Trophoblast cell (in vitro differentiated cells and primary cell): ENCODE measurements at regions not wholly inside any gene's neighbourhood (a gene's known extent, or its start where the extent isn't known, plus 50 kb on each side); places are given as distances from the start of the nearest gene placed in this dataset.
"Not testable (repeated sequence)": the region's sequence is repeated elsewhere in the genome, so short reads cannot be mapped to it uniquely, and the experiment has no call there.

ENCODE experiments used
- DNase-seq, 2 donors: peaks; one replicate each; pipeline ENCODE4 v3.0.0-alpha.2; 2016
- H2AFZ ChIP-seq: 2 replicates; pipeline ENCODE4 v1.6.1; 2013; ENCODE audit warnings: low read length, moderate library complexity, mild to moderate bottlenecking; ENCODE audit not compliant: insufficient read depth, poor library complexity
- H2AK5ac ChIP-seq: 2 replicates; pipeline ENCODE4 v1.6.1; 2013; ENCODE audit warnings: mild to moderate bottlenecking, low read length
- H2BK120ac ChIP-seq: 2 replicates; pipeline ENCODE4 v1.6.1; 2013; ENCODE audit warnings: low read length, mild to moderate bottlenecking, moderate library complexity; ENCODE audit not compliant: insufficient read depth, poor library complexity
- H2BK12ac ChIP-seq: 2 replicates; pipeline ENCODE4 v1.6.1; 2013; ENCODE audit warnings: mild to moderate bottlenecking, low read length, moderate library complexity
- H2BK5ac ChIP-seq: 2 replicates; pipeline ENCODE4 v1.6.1; 2013; ENCODE audit warnings: low read length, low read depth, moderate library complexity, mild to moderate bottlenecking; ENCODE audit not compliant: poor library complexity
- H3K14ac ChIP-seq: 2 replicates; pipeline ENCODE4 v1.6.1; 2013; ENCODE audit warnings: mild to moderate bottlenecking, low read length
- H3K18ac ChIP-seq: 2 replicates; pipeline ENCODE4 v1.6.1; 2013; ENCODE audit warnings: mild to moderate bottlenecking, low read length
- H3K23ac ChIP-seq: 2 replicates; pipeline ENCODE4 v1.6.1; 2013; ENCODE audit warnings: low read length
- H3K27ac ChIP-seq: 2 replicates; pipeline ENCODE4 v1.5.1; 2013; ENCODE audit warnings: low read depth, mild to moderate bottlenecking, inconsistent platforms, low read length, moderate library complexity
- H3K27me3 ChIP-seq: 2 replicates; pipeline ENCODE4 v1.6.1; 2013; ENCODE audit warnings: inconsistent platforms, mild to moderate bottlenecking, low read length, moderate library complexity; ENCODE audit not compliant: insufficient read depth
- H3K36me3 ChIP-seq, 2 experiments: 1 replicate in 1 of 2; 2 replicates in 1 of 2; pipeline ENCODE4 v1.6.1; 2013; ENCODE audit warnings: low read length in 2 of 2, mild to moderate bottlenecking in 2 of 2, moderate library complexity in 1 of 2; ENCODE audit not compliant: insufficient read depth in 2 of 2, control insufficient read depth in 1 of 2
- H3K4ac ChIP-seq: 2 replicates; pipeline ENCODE4 v1.6.1; 2013; ENCODE audit warnings: low read depth, mild to moderate bottlenecking, low read length, moderate library complexity
- H3K4me1 ChIP-seq, 2 experiments: 1 replicate in 1 of 2; 2 replicates in 1 of 2; pipeline ENCODE4 v1.6.1; 2013; ENCODE audit warnings: low read length in 2 of 2, mild to moderate bottlenecking in 2 of 2, moderate library complexity in 1 of 2; ENCODE audit not compliant: insufficient read depth in 2 of 2, control insufficient read depth in 1 of 2
- H3K4me2 ChIP-seq: 2 replicates; pipeline ENCODE4 v1.6.1; 2013; ENCODE audit warnings: inconsistent platforms, mild to moderate bottlenecking, low read length, moderate library complexity
- H3K4me3 ChIP-seq: 2 replicates; pipeline ENCODE4 v1.5.1; 2013; ENCODE audit warnings: mild to moderate bottlenecking, low read depth, low read length, inconsistent platforms
- H3K79me1 ChIP-seq: one replicate; pipeline ENCODE4 v1.6.1; 2013; ENCODE audit warnings: low read length
- H3K79me2 ChIP-seq: 2 replicates; pipeline ENCODE4 v1.6.1; 2013; ENCODE audit warnings: low read length, mild to moderate bottlenecking; ENCODE audit not compliant: control insufficient read depth, insufficient read depth, poor library complexity
- H3K9ac ChIP-seq: 2 replicates; pipeline ENCODE4 v1.6.1; 2013; ENCODE audit warnings: mild to moderate bottlenecking, low read length
- H3K9me3 ChIP-seq: 2 replicates; pipeline ENCODE4 v1.6.1; 2013; ENCODE audit warnings: low read depth, mild to moderate bottlenecking, control low read depth, inconsistent platforms, low read length; ENCODE audit not compliant: insufficient read depth
- H4K12ac ChIP-seq: 2 replicates; pipeline ENCODE4 v1.6.1; 2013; ENCODE audit warnings: low read depth, mild to moderate bottlenecking, low read length, moderate library complexity
- H4K8ac ChIP-seq: 2 replicates; pipeline ENCODE4 v1.6.1; 2013; ENCODE audit warnings: low read depth, mild to moderate bottlenecking, low read length, moderate library complexity
- H4K91ac ChIP-seq: one replicate; pipeline ENCODE4 v1.6.1; 2013; ENCODE audit warnings: low read depth, mild to moderate bottlenecking, low read length, moderate library complexity
- WGBS: extraction: QIAGEN DNeasy Blood & Tissue Kit; methylation state at CpG from one replicate; pipeline ENCODE4 v1.1.7; 2013; ENCODE audit warnings: missing lambda C conversion rate; ENCODE audit not compliant: insufficient read length, insufficient coverage; ENCODE audit errors: extremely low coverage; 5-methylcytosine and 5-hydroxymethylcytosine counted together

DNA sequence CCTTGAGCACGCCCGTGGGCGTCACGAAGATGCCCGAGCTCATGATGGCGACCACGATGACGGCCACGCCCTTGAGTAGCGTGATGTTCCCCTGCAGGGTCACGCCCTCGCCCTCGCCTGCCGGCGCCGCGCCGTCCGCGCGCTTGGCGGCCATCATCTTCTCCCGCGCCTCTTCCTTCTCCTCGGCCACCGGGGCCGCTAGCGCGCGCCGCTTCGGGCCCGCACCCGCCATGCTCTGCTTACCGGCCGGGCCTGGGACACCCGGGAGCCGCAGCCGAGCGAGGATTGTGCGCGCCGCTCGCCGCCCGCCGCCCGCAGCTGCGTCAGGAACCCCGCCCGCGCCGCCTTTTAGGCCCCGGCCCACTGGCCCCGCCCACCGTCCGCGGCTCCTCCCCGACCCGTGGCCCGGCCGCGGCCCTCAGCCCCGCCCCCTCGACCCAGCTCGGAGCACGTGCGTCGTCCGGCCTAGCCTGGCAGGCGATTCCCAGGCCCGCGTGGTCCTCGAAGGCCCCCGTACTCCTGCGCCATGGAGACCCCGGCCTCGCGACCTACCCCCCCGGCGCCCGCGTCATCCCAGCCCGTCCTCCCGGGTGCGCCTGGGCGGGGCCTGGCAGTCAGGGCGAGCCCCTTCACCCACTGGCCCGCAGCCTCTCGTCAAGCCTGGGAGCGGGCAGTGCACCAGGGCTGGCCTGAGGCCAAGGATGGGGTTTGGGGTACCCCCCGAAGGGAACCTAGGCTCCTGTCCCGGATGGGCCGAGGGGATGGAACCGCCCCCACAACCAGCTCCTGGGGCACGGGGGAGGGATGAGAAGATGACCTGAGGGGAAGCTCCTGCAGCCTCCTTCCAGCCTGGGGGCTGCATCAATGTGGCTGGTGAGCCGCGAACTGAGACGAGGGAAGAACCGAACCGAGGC is 79.0 kb upstream of the METTL9 start:
- H3K14ac ChIP-seq, H3K18ac ChIP-seq, H3K27me3 ChIP-seq, H2AK5ac ChIP-seq, H3K9me3 ChIP-seq, H4K12ac ChIP-seq, H3K23ac ChIP-seq, H3K36me3 ChIP-seq: not testable (repeated sequence)
- Histone ChIP-seq H3K9ac (peak overlapping the region; percentile 83), H3K79me1 (peaks cover 14% of the 10 kb centered on the region), H3K4me3 (peak overlapping the region; percentile 94), H3K4me2 (peak overlapping the region; percentile 68), H3K4ac (peak overlapping the region; percentile 5), H2AFZ (peak overlapping the region; percentile 30), H3K79me2 (peaks cover 10% of the 10 kb centered on the region), H4K8ac (peak overlapping the region; percentile 53), H4K91ac (peak overlapping the region; percentile 65), H3K27ac (peak overlapping the region; percentile 92), H3K4me1 (peaks cover 7 to 12% of the 10 kb centered on the region in 2 experiments), H2BK120ac (peak overlapping the region; percentile 82), H2BK12ac (peak overlapping the region; percentile 30), H2BK5ac (peak overlapping the region; percentile 90)
- WGBS, result no CpG with 5 or more reads among the region's 101 CpGs
- DNase-seq, result peak; percentile 97 to 99

DNA sequence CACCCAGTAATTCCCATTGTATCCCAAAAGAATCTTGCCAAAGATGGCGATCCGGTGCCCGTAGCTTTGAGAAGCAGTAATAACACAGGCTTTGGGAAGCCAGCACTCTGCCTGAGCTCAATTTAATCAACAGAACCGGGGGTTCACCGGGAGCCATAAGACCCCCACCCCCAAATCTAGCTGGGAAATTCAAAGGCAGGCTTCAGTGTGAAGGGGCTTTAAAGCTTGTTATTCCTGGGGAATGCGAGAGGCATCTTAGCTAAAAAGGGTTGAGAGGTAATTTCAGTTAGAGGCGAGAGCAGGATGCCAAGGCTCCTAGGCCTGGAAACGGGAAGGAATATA is 78.4 kb upstream of the METTL9 start:
- H3K4me3 ChIP-seq, H3K18ac ChIP-seq, H3K36me3 ChIP-seq, H4K12ac ChIP-seq, H3K9ac ChIP-seq, H2AFZ ChIP-seq, H3K14ac ChIP-seq, H3K27me3 ChIP-seq, H3K23ac ChIP-seq, DNase-seq, H3K9me3 ChIP-seq, H3K4ac ChIP-seq, H2AK5ac ChIP-seq: not testable (repeated sequence)
- Histone ChIP-seq H3K27ac (peak overlapping the region; percentile 92), H2BK5ac (peak overlapping the region; percentile 83), H3K4me2 (peak overlapping the region; percentile 31), H3K79me1 (peaks cover 14% of the 10 kb centered on the region), H2BK12ac (peak overlapping the region; percentile 78), H3K4me1 (peaks cover 12 to 15% of the 10 kb centered on the region in 2 experiments), H4K91ac (peak overlapping the region; percentile 69), H4K8ac (peak overlapping the region; percentile 72), H3K79me2 (peaks cover 10% of the 10 kb centered on the region), H2BK120ac (peak overlapping the region; percentile 78)
- WGBS, result no CpG with 5 or more reads among the region's 8 CpGs

DNA sequence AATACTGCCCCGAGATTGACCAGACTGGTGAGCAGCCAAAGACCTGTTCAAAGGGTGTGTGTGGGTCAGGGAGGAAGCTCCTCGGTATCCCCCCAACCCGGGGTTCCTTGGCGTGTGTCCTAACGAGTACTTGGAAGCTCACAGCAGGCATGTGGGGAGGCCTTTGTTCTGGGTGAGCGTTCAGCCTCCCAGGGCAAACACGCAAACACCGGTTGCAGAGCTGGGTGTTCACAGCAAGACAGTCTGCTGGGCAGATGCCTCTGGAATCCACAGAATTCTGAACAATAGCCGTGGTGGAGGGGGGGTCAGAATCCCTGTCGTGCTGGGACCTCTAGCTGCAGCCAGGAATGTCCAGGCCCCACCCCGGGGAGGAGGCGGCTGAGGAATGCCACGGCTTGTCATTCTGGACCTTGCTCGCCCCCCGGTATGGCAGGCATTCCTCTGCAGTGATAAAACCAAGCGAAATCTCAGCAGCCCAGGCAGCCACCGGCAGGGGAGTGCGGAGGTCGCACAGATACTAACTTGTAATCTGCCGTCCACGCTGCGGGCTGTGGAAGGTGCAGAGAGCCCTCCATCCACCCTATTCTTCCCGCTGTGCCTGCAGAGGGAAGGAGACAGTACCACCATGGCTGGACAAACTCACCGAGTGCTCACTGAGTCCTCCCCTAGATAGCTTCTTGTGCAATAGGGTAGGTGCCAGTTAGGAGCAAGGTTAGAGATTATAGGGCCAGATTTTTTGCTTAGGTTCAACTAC is 77.8 kb upstream of the METTL9 start:
- peak overlapping the region; percentile 30 for H2AFZ ChIP-seq
- H2BK120ac ChIP-seq, result peak overlapping the region; percentile 78
- H4K91ac ChIP-seq, result peak overlapping the region; percentile 69
- H4K8ac ChIP-seq, result peak overlapping the region; percentile 72
- H3K23ac ChIP-seq, H3K36me3 ChIP-seq, H3K9ac ChIP-seq, H3K27me3 ChIP-seq, H3K9me3 ChIP-seq, H2AK5ac ChIP-seq: not testable (repeated sequence)
- H3K79me2 ChIP-seq, result peaks cover 10% of the 10 kb centered on the region
- peak overlapping the region; percentile 83 for H2BK5ac ChIP-seq
- peak overlapping the region; percentile 87 for H3K18ac ChIP-seq
- peak overlapping the region; percentile 74 for H4K12ac ChIP-seq
- H3K4me2 ChIP-seq, result peak overlapping the region; percentile 86
- peak overlapping the region; percentile 82 for H3K14ac ChIP-seq
- H3K4ac ChIP-seq, result peak overlapping the region; percentile 55
- WGBS, result no CpG with 5 or more reads among the region's 24 CpGs
- peak overlapping the region; percentile 16 for H3K4me3 ChIP-seq
- H3K4me1 ChIP-seq, result peaks cover 14 to 18% of the 10 kb centered on the region in 2 experiments
- peak overlapping the region; percentile 92 for H3K27ac ChIP-seq
- H3K79me1 ChIP-seq, result peaks cover 14% of the 10 kb centered on the region
- peak overlapping the region; percentile 78 for H2BK12ac ChIP-seq
- DNase-seq, result peak; percentile 80 to 81

DNA sequence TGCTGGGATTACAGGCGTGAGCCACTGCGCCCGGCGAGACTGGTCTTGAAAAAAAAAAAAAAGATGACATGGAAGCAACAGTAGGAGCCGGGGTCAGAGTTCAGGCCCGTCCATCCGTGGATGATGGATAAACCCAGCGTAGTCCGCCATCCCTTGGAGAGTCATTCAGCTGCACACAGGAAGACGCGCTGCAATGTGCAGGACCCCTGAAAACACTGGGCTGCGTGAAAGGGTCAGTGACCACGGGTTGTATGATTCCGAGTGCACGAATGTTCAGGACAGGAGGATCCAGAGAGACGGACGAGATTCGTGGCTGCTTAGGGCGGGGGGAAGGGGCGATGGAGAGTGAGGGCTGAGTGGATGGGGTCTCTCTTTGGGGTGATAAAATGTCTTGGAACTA is 76.5 kb upstream of the METTL9 start:
- H3K4me2 ChIP-seq, DNase-seq, H3K27me3 ChIP-seq, H2BK5ac ChIP-seq, H3K4ac ChIP-seq, H3K14ac ChIP-seq, H3K9me3 ChIP-seq, H3K4me3 ChIP-seq, H3K9ac ChIP-seq, H4K91ac ChIP-seq, H3K18ac ChIP-seq, H3K79me2 ChIP-seq, H2AFZ ChIP-seq, H4K12ac ChIP-seq, H2BK120ac ChIP-seq, H4K8ac ChIP-seq, H3K27ac ChIP-seq, H3K36me3 ChIP-seq, H2BK12ac ChIP-seq, H3K23ac ChIP-seq: not testable (repeated sequence)
- Histone ChIP-seq H3K79me1 (peaks cover 14% of the 10 kb centered on the region), H2AK5ac (peak overlapping the region; percentile 79), H3K4me1 (peaks cover 14 to 18% of the 10 kb centered on the region in 2 experiments)
- WGBS, result no CpG with 5 or more reads among the region's 20 CpGs
